Fibroblast of mammary gland (primary cell): ENCODE measurements at regions not wholly inside any gene's neighbourhood (a gene's known extent, or its start where the extent isn't known, plus 50 kb on each side); places are given as distances from the start of the nearest gene placed in this dataset.

Experiments used
- DNase-seq: peaks from one replicate; pipeline ENCODE4 v3.0.0-alpha.2; 2010; ENCODE audit warnings: low read depth
- H3K4me3 ChIP-seq: 2 replicates; pipeline ENCODE4 v1.5.1; 2011; ENCODE audit warnings: low read depth, mild to moderate bottlenecking, low read length, moderate library complexity; ENCODE audit not compliant: control insufficient read depth
- CTCF ChIP-seq: conservative IDR thresholded peaks from 2 replicates; pipeline ENCODE4 v1.5.1; 2011; ENCODE audit warnings: low read depth, low read length, inconsistent platforms; ENCODE audit not compliant: control insufficient read depth, insufficient read depth

GRCh38 chr11:57116654-57117053 lies 65.1 kb upstream of the LRRC55 start:
- peak; percentile 69 for DNase-seq
- peak; percentile 62 for TF ChIP-seq CTCF
- H3K4me3 ChIP-seq: no peak overlapping the region

GRCh38 chr11:57120192-57120965 lies 61.4 kb upstream of the LRRC55 start:
- TF ChIP-seq CTCF: no peak
- no peak for DNase-seq
- no peak overlapping the region for H3K4me3 ChIP-seq

GRCh38 chr11:57121996-57122395 lies 59.8 kb upstream of the LRRC55 start:
- DNase-seq: no peak
- no peak overlapping the region for H3K4me3 ChIP-seq
- no peak for TF ChIP-seq CTCF

- TF ChIP-seq CTCF: no peak
- no peak for DNase-seq
- no peak overlapping the region for H3K4me3 ChIP-seq
Measured at GRCh38 chr11:57123590-57123989, 58.2 kb upstream of the LRRC55 start.

GRCh38 chr11:57124505-57124904 lies 57.2 kb upstream of the LRRC55 start:
- TF ChIP-seq CTCF: no peak
- DNase-seq: no peak

DNA sequence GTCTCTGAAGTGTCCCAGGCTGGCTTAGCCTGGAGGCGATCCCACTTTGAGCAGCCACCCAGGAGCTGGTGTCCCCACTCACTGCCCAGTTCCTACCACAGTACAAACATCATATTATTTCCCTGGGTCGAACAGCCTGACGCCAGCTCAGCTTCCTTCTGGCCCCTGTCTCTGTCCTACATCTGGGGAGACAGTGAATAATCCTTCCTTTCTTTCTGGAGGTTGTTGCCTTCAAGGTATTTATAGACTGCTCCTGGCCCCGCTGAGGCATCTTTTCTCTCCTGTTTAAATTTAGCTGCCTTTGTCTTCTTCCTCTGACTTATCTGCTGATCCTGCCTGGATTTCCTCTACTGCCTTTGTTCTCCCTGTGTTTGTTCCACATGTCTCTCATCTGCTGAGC lies 56.8 kb upstream of the LRRC55 start:
- no peak overlapping the region for H3K4me3 ChIP-seq
- no peak for DNase-seq
- TF ChIP-seq CTCF: no peak

More at GRCh38 chr11:57124505-57124904, 57.2 kb upstream of the LRRC55 start:
- no peak overlapping the region for H3K4me3 ChIP-seq

- DNase-seq: no peak
- no peak overlapping the region for H3K4me3 ChIP-seq
- TF ChIP-seq CTCF: no peak
Measured at GRCh38 chr11:57126766-57127400, 54.9 kb upstream of the LRRC55 start.
